ENCODE measurements at regions not wholly inside any gene's neighbourhood (a gene's known extent, or its start where the extent isn't known, plus 50 kb on each side); places are given as distances from the start of the nearest gene placed in this dataset.

DNA sequence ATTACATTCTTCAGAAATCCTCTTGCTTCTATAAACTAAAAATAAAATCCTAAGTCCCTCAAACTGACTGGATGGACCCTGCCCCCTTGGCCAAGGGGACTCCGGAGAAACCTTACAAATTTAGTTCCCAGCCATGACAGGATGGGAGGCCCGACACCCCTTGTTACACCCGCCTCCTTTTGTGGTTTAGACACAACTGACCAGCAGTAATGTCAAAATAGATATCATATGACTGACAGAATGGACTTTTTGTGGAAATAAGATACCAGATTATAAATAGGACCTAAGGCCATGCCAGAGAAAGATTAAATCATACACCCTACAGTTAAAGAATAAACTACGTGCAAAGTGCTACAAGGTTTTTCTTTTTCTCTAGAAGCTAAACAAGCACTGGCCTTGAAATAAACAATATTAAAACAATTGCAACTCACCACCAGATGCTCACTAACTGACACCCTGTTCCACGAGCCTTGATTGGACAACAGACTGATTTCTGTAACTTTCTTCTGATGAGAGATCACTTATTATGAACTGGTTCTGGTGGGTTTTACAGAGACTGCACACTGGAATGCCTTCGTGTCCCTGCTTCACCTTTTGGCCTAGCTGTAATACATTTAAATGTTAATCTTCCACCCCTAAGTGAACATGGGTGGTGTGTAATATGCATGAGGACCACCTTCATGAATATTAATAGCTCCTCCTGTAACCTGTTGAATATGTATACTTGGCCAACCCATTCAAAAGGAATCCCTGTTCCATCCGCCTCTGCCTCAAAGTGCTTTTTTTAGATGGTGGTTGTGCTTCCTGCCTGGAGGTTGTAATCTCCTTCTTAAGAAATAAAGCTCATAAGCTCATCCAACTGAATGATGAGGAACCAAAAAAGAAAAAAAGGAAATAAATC, 99.6 kb downstream of the ODF2L start:
- no peaks in the 10 kb centered on the region for H3K36me3 ChIP-seq
- H3K9me3 ChIP-seq: peaks cover 0 to 36% (median 0%) of the 10 kb centered on the region in 11 donors
- intact Hi-C loops (cut with DNase I): no loop called here
- TF ChIP-seq, protein P1, sequence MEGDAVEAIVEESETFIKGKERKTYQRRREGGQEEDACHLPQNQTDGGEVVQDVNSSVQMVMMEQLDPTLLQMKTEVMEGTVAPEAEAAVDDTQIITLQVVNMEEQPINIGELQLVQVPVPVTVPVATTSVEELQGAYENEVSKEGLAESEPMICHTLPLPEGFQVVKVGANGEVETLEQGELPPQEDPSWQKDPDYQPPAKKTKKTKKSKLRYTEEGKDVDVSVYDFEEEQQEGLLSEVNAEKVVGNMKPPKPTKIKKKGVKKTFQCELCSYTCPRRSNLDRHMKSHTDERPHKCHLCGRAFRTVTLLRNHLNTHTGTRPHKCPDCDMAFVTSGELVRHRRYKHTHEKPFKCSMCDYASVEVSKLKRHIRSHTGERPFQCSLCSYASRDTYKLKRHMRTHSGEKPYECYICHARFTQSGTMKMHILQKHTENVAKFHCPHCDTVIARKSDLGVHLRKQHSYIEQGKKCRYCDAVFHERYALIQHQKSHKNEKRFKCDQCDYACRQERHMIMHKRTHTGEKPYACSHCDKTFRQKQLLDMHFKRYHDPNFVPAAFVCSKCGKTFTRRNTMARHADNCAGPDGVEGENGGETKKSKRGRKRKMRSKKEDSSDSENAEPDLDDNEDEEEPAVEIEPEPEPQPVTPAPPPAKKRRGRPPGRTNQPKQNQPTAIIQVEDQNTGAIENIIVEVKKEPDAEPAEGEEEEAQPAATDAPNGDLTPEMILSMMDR (IDR thresholded peaks at IDR 0.05): no peak
- H3K4me1 ChIP-seq: peaks cover 0 to 4% (median 0%) of the 10 kb centered on the region in 9 donors
- H3K27ac ChIP-seq: no peak overlapping the region
- ATAC-seq (no peak), DNase-seq (no peak)
- WGBS, 2 donors: 64 to 65% methylated on average over 7 of the region's 7 CpGs
- H3K4me3 ChIP-seq: no peak overlapping the region
- no peaks in the 10 kb centered on the region for H3K27me3 ChIP-seq

DNA sequence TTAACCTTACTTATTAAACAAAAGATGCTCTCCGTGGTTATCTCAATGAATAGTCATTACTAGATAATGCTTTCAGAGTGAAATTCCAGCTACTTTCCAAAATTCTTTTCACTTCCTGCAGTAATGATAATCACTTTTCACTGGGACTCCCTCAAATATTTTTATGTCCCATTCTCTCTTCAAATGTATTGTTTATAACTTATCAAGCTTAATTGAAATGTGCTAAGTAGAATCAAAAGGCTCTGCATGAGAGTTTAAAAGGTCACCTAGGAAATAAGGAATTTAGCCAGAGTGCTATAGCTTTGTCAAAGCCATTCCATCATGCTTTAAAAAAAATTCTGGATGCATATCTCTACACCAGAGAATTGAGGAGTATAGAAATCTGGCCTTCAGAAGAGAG, 106.4 kb downstream of the ODF2L start:
- Histone ChIP-seq H3K36me3 (no peaks in the 10 kb centered on the region), H3K4me3 (no peak overlapping the region), H3K9me3 (peaks cover 0 to 21% (median 0%) of the 10 kb centered on the region in 11 donors), H3K27ac (no peak overlapping the region), H3K4me1 (no peaks in the 10 kb centered on the region), H3K27me3 (no peaks in the 10 kb centered on the region)
- TF ChIP-seq, protein P1 (IDR thresholded peaks at IDR 0.05): no peak
- WGBS, 2 donors: 39 to 64% methylated on average over 1 of the region's 1 CpG
- no peak for ATAC-seq
- DNase-seq: no peak
- intact Hi-C loops (cut with DNase I): no loop called here

DNA sequence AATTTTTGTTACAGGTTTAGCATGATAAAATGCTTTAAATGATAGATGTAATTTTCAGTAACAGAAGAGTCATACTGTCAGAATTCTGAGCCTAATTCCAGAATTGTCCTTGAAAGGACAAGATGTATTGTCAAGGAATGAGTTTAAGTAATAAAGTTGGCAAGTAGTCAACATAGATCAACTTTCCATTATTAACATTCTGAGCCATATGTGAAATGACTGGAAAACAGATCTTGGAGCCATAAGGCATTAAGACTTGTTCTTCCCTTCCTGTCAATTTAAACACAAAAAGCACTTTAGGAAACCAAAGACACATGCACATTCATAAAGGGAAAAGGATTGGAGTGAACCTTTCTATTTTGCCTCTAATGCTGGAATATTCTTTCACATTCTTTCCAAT, 107.0 kb downstream of the ODF2L start:
- no peak overlapping the region for H3K4me3 ChIP-seq
- intact Hi-C loops (cut with DNase I): no loop called here
- ATAC-seq (no peak), DNase-seq (no peak)
- no peaks in the 10 kb centered on the region for H3K36me3 ChIP-seq
- no peaks in the 10 kb centered on the region for H3K27me3 ChIP-seq
- no peak overlapping the region for H3K27ac ChIP-seq
- TF ChIP-seq, protein P1 (IDR thresholded peaks at IDR 0.05): no peak
- peaks cover 0 to 21% (median 0%) of the 10 kb centered on the region in 11 donors for H3K9me3 ChIP-seq
- H3K4me1 ChIP-seq: no peaks in the 10 kb centered on the region

DNA sequence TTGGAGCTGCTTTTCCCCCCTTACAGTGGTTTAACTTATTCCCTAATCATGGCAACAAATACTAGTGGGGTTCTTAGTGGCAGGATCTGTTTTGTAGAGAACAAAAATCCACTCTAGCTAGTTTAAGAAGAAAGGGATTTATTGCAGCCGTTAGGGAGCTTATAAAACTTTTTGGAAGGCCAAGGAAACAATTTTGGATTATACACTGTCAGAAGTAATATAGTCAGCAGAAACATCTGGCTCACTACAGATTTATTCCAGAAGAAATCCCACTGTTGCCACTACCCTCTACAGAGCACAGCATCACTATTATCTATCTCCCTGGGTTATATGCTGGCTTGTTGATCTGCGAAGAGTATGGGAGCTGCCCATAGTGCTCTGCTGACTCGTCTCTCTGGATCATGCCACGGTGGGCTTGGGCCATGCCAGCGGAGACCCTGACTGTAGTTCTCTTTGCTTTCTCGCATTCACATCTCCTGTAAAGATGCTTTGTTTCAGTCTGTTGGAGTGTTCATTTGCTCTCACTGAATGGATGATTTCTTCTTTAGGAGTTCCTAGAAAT, 107.5 kb downstream of the ODF2L start:
- Histone ChIP-seq H3K36me3 (no peaks in the 10 kb centered on the region), H3K27me3 (no peaks in the 10 kb centered on the region), H3K9me3 (peaks cover 0 to 21% (median 0%) of the 10 kb centered on the region in 11 donors), H3K4me3 (no peak overlapping the region), H3K27ac (no peak overlapping the region), H3K4me1 (no peaks in the 10 kb centered on the region)
- ATAC-seq (no peak), DNase-seq (no peak)
- TF ChIP-seq, protein P1 (IDR thresholded peaks at IDR 0.05): no peak
- WGBS, 2 donors: 80 to 81% methylated on average over 6 of the region's 6 CpGs
- intact Hi-C loops (cut with DNase I): no loop called here

Measured in heart right ventricle (tissue), 16 donors.